Activated CD8-positive, alpha-beta memory T cell treated with anti-CD3 and anti-CD28 coated beads for 4 hours (primary cell): ENCODE measurements at regions not wholly inside any gene's neighbourhood (a gene's known extent, or its start where the extent isn't known, plus 50 kb on each side); places are given as distances from the start of the nearest gene placed in this dataset.

Experiments used
- DNase-seq, 2 donors: peaks; one replicate each; pipeline ENCODE4 v3.0.0-alpha.2; 2020; ENCODE audit warnings: low read depth in 2 of 2

GRCh38 chr6:134739299-134740026, 210.4 kb downstream of the ALDH8A1 start:
- DNase-seq = no peak

- DNase-seq = no peak
These were observed 211.6 kb downstream of the ALDH8A1 start for GRCh38 chr6:134738211-134738885.

- no peak for DNase-seq
These were observed 214.4 kb downstream of the ALDH8A1 start for GRCh38 chr6:134735461-134735860.

- DNase-seq = no peak
These were observed 215.5 kb downstream of the ALDH8A1 start for GRCh38 chr6:134734312-134734869.

GRCh38 chr6:134733801-134734200, 216.1 kb downstream of the ALDH8A1 start:
- no peak for DNase-seq

GRCh38 chr6:134732763-134733162, 217.1 kb downstream of the ALDH8A1 start:
- no peak for DNase-seq

- no peak for DNase-seq
These were observed 218.3 kb downstream of the ALDH8A1 start for GRCh38 chr6:134731615-134732014.

GRCh38 chr6:134730013-134730412, 219.9 kb downstream of the ALDH8A1 start:
- DNase-seq = no peak

GRCh38 chr6:134729561-134729960, 220.3 kb downstream of the ALDH8A1 start:
- DNase-seq = no peak

- no peak for DNase-seq
These were observed 222.8 kb downstream of the ALDH8A1 start for GRCh38 chr6:134727081-134727480.

GRCh38 chr6:134725590-134725989, 224.3 kb downstream of the ALDH8A1 start:
- no peak for DNase-seq

- no peak for DNase-seq
These were observed 225.0 kb downstream of the ALDH8A1 start for GRCh38 chr6:134724771-134725340.

- no peak for DNase-seq
These were observed 226.6 kb downstream of the ALDH8A1 start for GRCh38 chr6:134723081-134723871.

- DNase-seq = no peak
These were observed 227.6 kb downstream of the ALDH8A1 start for GRCh38 chr6:134722200-134722870.

GRCh38 chr6:134721060-134721405, 228.9 kb downstream of the ALDH8A1 start:
- DNase-seq = no peak

GRCh38 chr6:134720353-134721059, 229.4 kb downstream of the ALDH8A1 start:
- DNase-seq = no peak

- DNase-seq = no peak
These were observed 230.0 kb downstream of the ALDH8A1 start for GRCh38 chr6:134719911-134720310.

- DNase-seq = no peak
These were observed 230.6 kb downstream of the ALDH8A1 start for GRCh38 chr6:134719286-134719685.

- no peak for DNase-seq
These were observed 235.2 kb downstream of the ALDH8A1 start for GRCh38 chr6:134714679-134715078.

GRCh38 chr6:134714113-134714512, 235.8 kb downstream of the ALDH8A1 start:
- no peak for DNase-seq

- no peak for DNase-seq
These were observed 237.6 kb downstream of the ALDH8A1 start for GRCh38 chr6:134712311-134712710.
